ENCODE measurements at regions not wholly inside any gene's neighbourhood (a gene's known extent, or its start where the extent isn't known, plus 50 kb on each side); places are given as distances from the start of the nearest gene placed in this dataset.

- H3K9me2 ChIP-seq (ENCODE audit: low read depth, low read length), result no peaks in the 10 kb centered on the region
- H3K4me1 ChIP-seq (ENCODE audit: insufficient read depth, low read length, severe bottlenecking), result no peaks in the 10 kb centered on the region
- no peaks in the 10 kb centered on the region for H3F3A ChIP-seq (ENCODE audit: insufficient read depth, low read length)
- no peak overlapping the region for H3K9ac ChIP-seq (ENCODE audit: low read length)
- H2AFZ ChIP-seq (ENCODE audit: low read length), result no peak overlapping the region
- no peaks in the 10 kb centered on the region for H4K20me1 ChIP-seq (ENCODE audit: insufficient read depth, low read length)
- no peak overlapping the region for H3K4me2 ChIP-seq (ENCODE audit: low read length)
- TF ChIP-seq CTCF (IDR thresholded peaks at IDR 0.05; ENCODE audit: low read length) (no peak), EZH2 (IDR thresholded peaks at IDR 0.05; ENCODE audit: borderline replicate concordance, low read length) (no peak)
- no peak overlapping the region for H3K27ac ChIP-seq (ENCODE audit: low read depth, low read length, poor library complexity, severe bottlenecking)
- H3K79me2 ChIP-seq (ENCODE audit: insufficient read depth, low read length), result no peaks in the 10 kb centered on the region
- H3K4me3 ChIP-seq (ENCODE audit: low read depth, low read length, poor library complexity, severe bottlenecking), result no peak overlapping the region
- H3K27me3 ChIP-seq (ENCODE audit: insufficient read depth, low read length), result no peaks in the 10 kb centered on the region
- H3K36me3 ChIP-seq (ENCODE audit: insufficient read depth, low read length), result no peaks in the 10 kb centered on the region
- no peaks in the 10 kb centered on the region for H3K9me3 ChIP-seq (ENCODE audit: low read length)
These were observed 250.6 kb upstream of the KLF8 start for GRCh38 chrX:55981603-55982002.

DNA sequence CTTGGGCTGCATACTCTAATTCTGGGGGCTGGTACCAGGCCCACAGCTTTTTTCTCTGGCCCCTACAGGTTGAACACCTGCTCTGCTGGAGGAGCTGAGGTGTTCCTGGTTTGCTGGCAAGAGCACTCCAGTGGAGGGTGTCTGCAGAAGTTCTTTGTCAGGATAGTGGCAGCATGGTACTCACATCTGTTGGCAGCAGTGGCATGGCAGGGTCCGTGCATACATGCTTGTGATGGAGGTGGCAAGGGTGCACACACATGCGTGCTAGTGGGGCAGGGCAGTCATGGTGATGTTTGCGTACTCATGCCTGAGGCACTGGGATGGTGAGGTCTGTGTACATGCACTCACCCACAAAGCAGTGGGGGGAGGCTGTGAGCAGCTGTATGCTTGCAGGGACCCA, 235.5 kb upstream of the KLF8 start:
- H3K4me3 ChIP-seq (ENCODE audit: low read depth, low read length, poor library complexity, severe bottlenecking), result no peak overlapping the region
- H3K9me2 ChIP-seq (ENCODE audit: low read depth, low read length), result no peaks in the 10 kb centered on the region
- no peak overlapping the region for H3K9ac ChIP-seq (ENCODE audit: low read length)
- H3K27ac ChIP-seq (ENCODE audit: low read depth, low read length, poor library complexity, severe bottlenecking), result no peak overlapping the region
- H2AFZ ChIP-seq (ENCODE audit: low read length), result no peak overlapping the region
- no peaks in the 10 kb centered on the region for H3K27me3 ChIP-seq (ENCODE audit: insufficient read depth, low read length)
- H3K79me2 ChIP-seq (ENCODE audit: insufficient read depth, low read length), result no peaks in the 10 kb centered on the region
- no peaks in the 10 kb centered on the region for H3K4me1 ChIP-seq (ENCODE audit: insufficient read depth, low read length, severe bottlenecking)
- H3K36me3 ChIP-seq (ENCODE audit: insufficient read depth, low read length), result no peaks in the 10 kb centered on the region
- no peak for TF ChIP-seq CTCF (IDR thresholded peaks at IDR 0.05; ENCODE audit: low read length)
- no peak for TF ChIP-seq EZH2 (IDR thresholded peaks at IDR 0.05; ENCODE audit: borderline replicate concordance, low read length)
- H3K4me2 ChIP-seq (ENCODE audit: low read length), result no peak overlapping the region
- H3K9me3 ChIP-seq (ENCODE audit: low read length), result no peaks in the 10 kb centered on the region
- no peaks in the 10 kb centered on the region for H3F3A ChIP-seq (ENCODE audit: insufficient read depth, low read length)
- H4K20me1 ChIP-seq (ENCODE audit: insufficient read depth, low read length), result no peaks in the 10 kb centered on the region

- no peak for TF ChIP-seq CTCF (IDR thresholded peaks at IDR 0.05; ENCODE audit: low read length)
- no peak for TF ChIP-seq EZH2 (IDR thresholded peaks at IDR 0.05; ENCODE audit: borderline replicate concordance, low read length)
- no peaks in the 10 kb centered on the region for H3K79me2 ChIP-seq (ENCODE audit: insufficient read depth, low read length)
- no peaks in the 10 kb centered on the region for H3K36me3 ChIP-seq (ENCODE audit: insufficient read depth, low read length)
- H3F3A ChIP-seq (ENCODE audit: insufficient read depth, low read length), result no peaks in the 10 kb centered on the region
- H3K4me1 ChIP-seq (ENCODE audit: insufficient read depth, low read length, severe bottlenecking), result no peaks in the 10 kb centered on the region
- H3K27ac ChIP-seq (ENCODE audit: low read depth, low read length, poor library complexity, severe bottlenecking), result no peak overlapping the region
- H3K9me2 ChIP-seq (ENCODE audit: low read depth, low read length), result no peaks in the 10 kb centered on the region
- H3K4me3 ChIP-seq (ENCODE audit: low read depth, low read length, poor library complexity, severe bottlenecking), result no peak overlapping the region
- no peak overlapping the region for H3K4me2 ChIP-seq (ENCODE audit: low read length)
- H3K9ac ChIP-seq (ENCODE audit: low read length), result no peak overlapping the region
- H3K9me3 ChIP-seq (ENCODE audit: low read length), result no peaks in the 10 kb centered on the region
- H4K20me1 ChIP-seq (ENCODE audit: insufficient read depth, low read length), result no peaks in the 10 kb centered on the region
- no peaks in the 10 kb centered on the region for H3K27me3 ChIP-seq (ENCODE audit: insufficient read depth, low read length)
- H2AFZ ChIP-seq (ENCODE audit: low read length), result no peak overlapping the region
These were observed 232.0 kb upstream of the KLF8 start for GRCh38 chrX:56000174-56000573.

Data from OCI-LY1 (cell line).